ENCODE measurements at regions not wholly inside any gene's neighbourhood (a gene's known extent, or its start where the extent isn't known, plus 50 kb on each side); places are given as distances from the start of the nearest gene placed in this dataset.
"Not testable (repeated sequence)": the region's sequence is repeated elsewhere in the genome, so short reads cannot be mapped to it uniquely, and the experiment has no call there.

GRCh38 chr9:124174433-124174832, 83.3 kb upstream of the NEK6 start:
- no peak overlapping the region for H3K4me2 ChIP-seq
- H3K9me3 ChIP-seq = 0 out of 2 replicates have a peak, but pooled peaks cover 7% of the 10 kb centered on the region
- no peak overlapping the region for H3K4me3 ChIP-seq (ENCODE audit: low read depth in 2 of 2, low read length in 1 of 2)
- no peaks in the 10 kb centered on the region for H4K20me1 ChIP-seq (ENCODE audit: insufficient read depth)
- H3K79me2 ChIP-seq (ENCODE audit: insufficient read depth) = no peaks in the 10 kb centered on the region
- no peak overlapping the region for H3K27ac ChIP-seq (ENCODE audit: low read depth in 2 of 2, low read length in 1 of 2)
- ChIA-PET CTCF (interaction anchor here (0.6 kb wide), 1 partner anchor 23 kb away, joined by 3 read pairs; no protein-coding TSS in a partner anchor), POLR2A (no interaction called here)
- DNase-seq = no peak
- no peak overlapping the region for H2AFZ ChIP-seq (ENCODE audit: low read depth)
- H3F3A ChIP-seq (replicated peaks; ENCODE audit: insufficient read depth) = no peaks in the 10 kb centered on the region
- no peaks in the 10 kb centered on the region for H3K4me1 ChIP-seq (ENCODE audit: control insufficient read depth in 1 of 2, insufficient read depth in 2 of 2, low read depth in 1 of 2, low read length in 1 of 2)
- H3K9me2 ChIP-seq = no peaks in the 10 kb centered on the region
- 68% methylated on average over 5 of the region's 5 CpGs for WGBS (ENCODE audit: low lambda C conversion rate)
- H3K36me3 ChIP-seq (replicated peaks in 1 of 2; ENCODE audit: control insufficient read depth in 1 of 2, insufficient read depth in 2 of 2, low read length in 1 of 2) = no peaks in the 10 kb centered on the region
- TF ChIP-seq RCOR1 (IDR thresholded peaks at IDR 0.05; ENCODE audit: low read length) (no peak), CHD2 (IDR thresholded peaks at IDR 0.05; ENCODE audit: low read length, partially characterized antibody) (no peak), IRF3 (IDR thresholded peaks at IDR 0.05; ENCODE audit: low read depth, low read length) (no peak), SIN3A (IDR thresholded peaks at IDR 0.05; ENCODE audit: borderline replicate concordance, low read depth, low read length) (no peak), EP300 (IDR thresholded peaks at IDR 0.05; ENCODE audit: borderline replicate concordance in 1 of 2, low read depth in 1 of 2, low read length in 1 of 2) (no peak), USF1 (IDR thresholded peaks at IDR 0.05; ENCODE audit: borderline replicate concordance, low read depth) (no peak), MAX (IDR thresholded peaks at IDR 0.05; ENCODE audit: low read depth) (no peak), FOXJ3 (CRISPR knock-in tag; IDR thresholded peaks at IDR 0.05) (no peak), TEAD4 (IDR thresholded peaks at IDR 0.05; ENCODE audit: borderline replicate concordance, insufficient read depth) (no peak), ZBTB33 (IDR thresholded peaks at IDR 0.05; ENCODE audit: borderline replicate concordance, low read depth) (no peak), NFIC (IDR thresholded peaks at IDR 0.05; ENCODE audit: borderline replicate concordance) (no peak), EZH2phosphoT487 (IDR thresholded peaks at IDR 0.05; ENCODE audit: borderline replicate concordance, low read depth) (no peak), USF2 (IDR thresholded peaks at IDR 0.05; ENCODE audit: borderline replicate concordance, low read depth, low read length) (no peak)
- H3K9ac ChIP-seq = no peak overlapping the region
- peaks cover 30% of the 10 kb centered on the region; the same call in 1 of the 2 replicates for H3K27me3 ChIP-seq (ENCODE audit: insufficient read depth)

- peaks cover 50% of the 10 kb centered on the region; the same call in 1 of the 2 replicates for H3K27me3 ChIP-seq (ENCODE audit: insufficient read depth)
- H3K9ac ChIP-seq; H3K27ac ChIP-seq (ENCODE audit: low read depth in 2 of 2, low read length in 1 of 2); H3K36me3 ChIP-seq (replicated peaks in 1 of 2; ENCODE audit: control insufficient read depth in 1 of 2, insufficient read depth in 2 of 2, low read length in 1 of 2); H3K9me3 ChIP-seq; CTCF ChIA-PET; H3K79me2 ChIP-seq (ENCODE audit: insufficient read depth); H3K4me2 ChIP-seq; H3K4me1 ChIP-seq (ENCODE audit: control insufficient read depth in 1 of 2, insufficient read depth in 2 of 2, low read depth in 1 of 2, low read length in 1 of 2); H3F3A ChIP-seq (replicated peaks; ENCODE audit: insufficient read depth); H3K9me2 ChIP-seq; POLR2A ChIA-PET; DNase-seq; H2AFZ ChIP-seq (ENCODE audit: low read depth); H4K20me1 ChIP-seq (ENCODE audit: insufficient read depth); H3K4me3 ChIP-seq (ENCODE audit: low read depth in 2 of 2, low read length in 1 of 2): not testable (repeated sequence)
- WGBS (ENCODE audit: low lambda C conversion rate) = 81% methylated on average over 7 of the region's 7 CpGs
Observed at GRCh38 chr9:124177522-124177921, 80.2 kb upstream of the NEK6 start.
